ENCODE measurements at regions not wholly inside any gene's neighbourhood (a gene's known extent, or its start where the extent isn't known, plus 50 kb on each side); places are given as distances from the start of the nearest gene placed in this dataset.

DNA sequence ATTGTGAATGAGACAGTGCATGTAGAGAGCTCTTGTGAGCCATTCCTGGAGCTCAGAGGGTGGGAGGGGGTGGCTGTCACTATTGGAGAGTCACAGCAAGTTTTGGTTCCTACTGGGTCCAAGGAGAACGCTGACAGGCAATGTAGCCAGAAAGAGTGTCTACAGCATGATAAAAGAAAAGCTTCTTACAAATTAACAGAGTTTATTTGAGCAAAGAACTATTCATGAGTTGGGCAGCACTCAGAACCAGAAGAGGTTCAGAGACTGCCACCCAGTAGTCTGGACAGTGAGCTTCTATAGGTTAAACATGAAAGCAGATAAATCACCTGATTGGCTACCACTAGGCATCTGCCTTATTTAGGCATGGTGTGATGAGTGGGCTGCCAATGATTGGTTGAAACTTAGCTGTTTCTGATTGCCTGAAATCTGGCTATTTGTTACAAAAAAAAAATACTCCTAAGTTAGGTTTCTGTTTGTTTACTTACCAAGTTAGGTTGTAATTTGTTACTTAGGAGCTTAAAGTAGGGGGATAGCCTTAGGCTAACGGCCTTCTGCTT is 473.4 kb downstream of the PREX1 start:
- H3K27ac ChIP-seq, result no peak overlapping the region
- H3K27me3 ChIP-seq, result peaks cover 10% of the 10 kb centered on the region
- TF ChIP-seq, protein P1, sequence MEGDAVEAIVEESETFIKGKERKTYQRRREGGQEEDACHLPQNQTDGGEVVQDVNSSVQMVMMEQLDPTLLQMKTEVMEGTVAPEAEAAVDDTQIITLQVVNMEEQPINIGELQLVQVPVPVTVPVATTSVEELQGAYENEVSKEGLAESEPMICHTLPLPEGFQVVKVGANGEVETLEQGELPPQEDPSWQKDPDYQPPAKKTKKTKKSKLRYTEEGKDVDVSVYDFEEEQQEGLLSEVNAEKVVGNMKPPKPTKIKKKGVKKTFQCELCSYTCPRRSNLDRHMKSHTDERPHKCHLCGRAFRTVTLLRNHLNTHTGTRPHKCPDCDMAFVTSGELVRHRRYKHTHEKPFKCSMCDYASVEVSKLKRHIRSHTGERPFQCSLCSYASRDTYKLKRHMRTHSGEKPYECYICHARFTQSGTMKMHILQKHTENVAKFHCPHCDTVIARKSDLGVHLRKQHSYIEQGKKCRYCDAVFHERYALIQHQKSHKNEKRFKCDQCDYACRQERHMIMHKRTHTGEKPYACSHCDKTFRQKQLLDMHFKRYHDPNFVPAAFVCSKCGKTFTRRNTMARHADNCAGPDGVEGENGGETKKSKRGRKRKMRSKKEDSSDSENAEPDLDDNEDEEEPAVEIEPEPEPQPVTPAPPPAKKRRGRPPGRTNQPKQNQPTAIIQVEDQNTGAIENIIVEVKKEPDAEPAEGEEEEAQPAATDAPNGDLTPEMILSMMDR (IDR thresholded peaks at IDR 0.05), result no peak
- H3K4me1 ChIP-seq (ENCODE audit: control insufficient read depth in 1 of 2, insufficient read depth in 1 of 2, low read depth in 1 of 2, low read length in 1 of 2), result no peaks in the 10 kb centered on the region
- no peak overlapping the region for H3K4me3 ChIP-seq (ENCODE audit: low read depth in 1 of 2, low read length in 1 of 2)
- no peaks in the 10 kb centered on the region for H3K9me3 ChIP-seq
- H3K36me3 ChIP-seq, result no peaks in the 10 kb centered on the region

DNA sequence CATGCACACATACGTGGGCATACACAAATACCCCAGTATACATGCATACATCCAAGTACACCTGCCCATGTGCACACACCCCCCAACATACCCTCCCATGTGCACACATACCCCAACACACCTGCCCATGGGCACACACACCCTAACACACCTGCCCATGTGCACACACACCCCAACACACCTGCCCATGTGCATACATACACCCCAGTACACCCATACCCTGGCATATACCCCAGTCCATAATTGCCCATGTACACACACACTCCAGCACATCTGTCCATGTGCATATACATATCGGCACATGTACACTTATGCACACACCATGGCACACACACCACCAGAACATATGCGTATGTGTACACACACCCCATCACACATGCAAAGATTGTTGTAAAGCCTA is 475.2 kb downstream of the PREX1 start:
- TF ChIP-seq, protein P1 (IDR thresholded peaks at IDR 0.05), result no peak
- Histone ChIP-seq H3K4me1 (ENCODE audit: control insufficient read depth in 1 of 2, insufficient read depth in 1 of 2, low read depth in 1 of 2, low read length in 1 of 2) (no peaks in the 10 kb centered on the region), H3K4me3 (ENCODE audit: low read depth in 1 of 2, low read length in 1 of 2) (no peak overlapping the region), H3K9me3 (no peaks in the 10 kb centered on the region), H3K27ac (no peak overlapping the region), H3K27me3 (peaks cover 21% of the 10 kb centered on the region), H3K36me3 (no peaks in the 10 kb centered on the region)

DNA sequence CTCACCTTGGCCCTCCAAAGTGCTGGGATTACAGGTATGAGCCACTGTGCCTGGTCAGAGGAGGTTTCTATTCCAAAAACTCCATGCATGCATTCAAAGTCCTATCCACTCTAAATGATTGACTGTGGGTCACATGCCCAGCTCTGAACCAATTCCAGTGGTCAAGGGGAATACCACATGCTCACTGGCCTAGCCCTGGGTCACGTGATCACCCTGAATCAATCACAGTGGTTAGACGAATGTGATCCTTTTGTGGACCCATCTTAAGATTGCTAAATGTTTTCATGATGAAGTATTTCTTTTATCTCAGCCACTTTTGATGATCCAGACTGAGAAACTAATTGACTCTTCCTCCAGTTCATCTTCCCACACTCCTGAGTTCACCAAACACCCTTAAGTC is 475.8 kb downstream of the PREX1 start:
- Histone ChIP-seq H3K4me3 (ENCODE audit: low read depth in 1 of 2, low read length in 1 of 2) (no peak overlapping the region), H3K4me1 (ENCODE audit: control insufficient read depth in 1 of 2, insufficient read depth in 1 of 2, low read depth in 1 of 2, low read length in 1 of 2) (no peaks in the 10 kb centered on the region), H3K9me3 (no peaks in the 10 kb centered on the region), H3K27me3 (peaks cover 21% of the 10 kb centered on the region), H3K27ac (no peak overlapping the region), H3K36me3 (no peaks in the 10 kb centered on the region)
- TF ChIP-seq, protein P1 (IDR thresholded peaks at IDR 0.05), result no peak

DNA sequence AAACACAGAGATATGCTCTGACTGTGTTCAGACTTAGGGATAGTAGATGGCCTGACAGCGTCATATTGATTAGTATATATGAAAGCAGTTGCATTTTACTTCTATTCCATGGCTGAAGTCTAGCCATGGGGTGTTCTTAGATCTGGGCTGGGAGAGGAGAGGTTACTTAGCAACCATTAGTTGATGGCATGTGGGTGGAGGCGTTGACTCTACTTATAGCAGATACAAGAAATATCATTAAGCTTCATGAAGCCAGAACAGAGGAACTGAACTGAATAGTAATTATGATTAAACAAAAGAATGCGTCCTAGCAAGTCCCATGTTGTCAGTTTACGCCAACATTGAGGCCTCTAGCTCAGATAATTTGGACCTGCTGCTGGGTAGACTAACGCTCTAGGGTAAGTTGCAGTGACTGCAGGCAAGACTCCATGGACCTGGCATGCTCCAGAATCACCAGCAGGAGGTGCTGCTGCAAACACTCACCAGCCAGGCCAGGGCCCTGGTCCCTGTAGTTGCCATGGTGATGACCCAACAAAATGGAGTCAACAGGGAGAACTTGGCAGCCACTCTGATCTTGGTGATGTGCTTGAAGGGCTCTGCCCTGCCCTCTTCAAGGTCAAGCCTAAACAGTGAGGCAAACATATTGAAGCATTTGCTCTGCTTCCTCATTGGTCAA is 477.3 kb downstream of the PREX1 start:
- H3K27me3 ChIP-seq, result peaks cover 21% of the 10 kb centered on the region
- no peak overlapping the region for H3K27ac ChIP-seq
- H3K4me1 ChIP-seq (ENCODE audit: control insufficient read depth in 1 of 2, insufficient read depth in 1 of 2, low read depth in 1 of 2, low read length in 1 of 2), result no peaks in the 10 kb centered on the region
- TF ChIP-seq, protein P1 (IDR thresholded peaks at IDR 0.05), result no peak
- no peak overlapping the region for H3K4me3 ChIP-seq (ENCODE audit: low read depth in 1 of 2, low read length in 1 of 2)
- no peaks in the 10 kb centered on the region for H3K36me3 ChIP-seq
- no peaks in the 10 kb centered on the region for H3K9me3 ChIP-seq

DNA sequence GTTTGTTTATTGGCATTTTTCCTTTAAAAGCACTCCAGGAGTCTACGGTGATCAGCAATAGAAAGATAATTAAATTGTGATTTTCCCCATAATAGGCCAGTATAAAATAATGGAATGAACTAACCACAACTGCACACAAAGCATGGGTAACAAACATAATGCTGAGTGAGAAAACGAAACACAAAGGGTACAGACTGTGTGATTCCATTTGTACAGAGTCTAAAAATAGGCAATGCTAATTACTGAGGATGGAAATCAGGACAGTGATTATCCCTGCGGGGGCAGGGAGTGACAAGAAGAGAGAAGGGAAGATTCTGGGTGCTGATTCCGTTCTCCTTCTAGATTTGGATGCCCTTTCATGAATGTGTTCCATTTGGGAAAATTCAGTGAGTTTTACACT is 478.1 kb downstream of the PREX1 start:
- Histone ChIP-seq H3K4me3 (ENCODE audit: low read depth in 1 of 2, low read length in 1 of 2) (no peak overlapping the region), H3K27ac (no peak overlapping the region), H3K4me1 (ENCODE audit: control insufficient read depth in 1 of 2, insufficient read depth in 1 of 2, low read depth in 1 of 2, low read length in 1 of 2) (no peaks in the 10 kb centered on the region), H3K27me3 (peaks cover 21% of the 10 kb centered on the region), H3K36me3 (no peaks in the 10 kb centered on the region), H3K9me3 (no peaks in the 10 kb centered on the region)
- TF ChIP-seq, protein P1 (IDR thresholded peaks at IDR 0.05), result no peak
